H9 (cell line): ENCODE measurements at regions not wholly inside any gene's neighbourhood (a gene's known extent, or its start where the extent isn't known, plus 50 kb on each side); places are given as distances from the start of the nearest gene placed in this dataset.

Experiments used
- DNase-seq: peaks from one replicate; pipeline ENCODE4 v3.0.0-alpha.2; 2017
- H2AFZ ChIP-seq: one replicate; pipeline ENCODE4 v1.6.1; 2013; ENCODE audit warnings: mild to moderate bottlenecking, low read length, control low read depth, moderate library complexity
- H2AK5ac ChIP-seq: 2 replicates; pipeline ENCODE4 v1.6.1; 2013; ENCODE audit warnings: low read length, control low read depth, mixed read lengths; ENCODE audit not compliant: insufficient read length
- H2BK120ac ChIP-seq: one replicate; pipeline ENCODE4 v1.6.1; 2013; ENCODE audit warnings: low read depth, mild to moderate bottlenecking, low read length, control low read depth, inconsistent platforms; ENCODE audit not compliant: poor library complexity, severe bottlenecking
- H2BK12ac ChIP-seq: 2 replicates; pipeline ENCODE4 v1.6.1; 2013; ENCODE audit warnings: low read length, control low read depth, mixed read lengths, low read depth; ENCODE audit not compliant: insufficient read length
- H2BK15ac ChIP-seq: 2 replicates; pipeline ENCODE4 v1.6.1; 2013; ENCODE audit warnings: low read depth, low read length, control low read depth
- H2BK20ac ChIP-seq: one replicate; pipeline ENCODE4 v1.6.1; 2013; ENCODE audit warnings: low read depth, mild to moderate bottlenecking, low read length, control low read depth, inconsistent platforms; ENCODE audit not compliant: poor library complexity, severe bottlenecking
- H2BK5ac ChIP-seq: 2 replicates; pipeline ENCODE4 v1.6.1; 2013; ENCODE audit warnings: low read length, control low read depth, mixed read lengths; ENCODE audit not compliant: insufficient read length
- H3K14ac ChIP-seq: 2 replicates; pipeline ENCODE4 v1.6.1; 2013; ENCODE audit warnings: low read length, control low read depth; ENCODE audit not compliant: insufficient read depth
- H3K18ac ChIP-seq: 2 replicates; pipeline ENCODE4 v1.6.1; 2013; ENCODE audit warnings: low read depth, mild to moderate bottlenecking, mixed read lengths, low read length, control low read depth; ENCODE audit not compliant: insufficient read length
- H3K23ac ChIP-seq: 2 replicates; pipeline ENCODE4 v1.6.1; 2013; ENCODE audit warnings: low read length, control low read depth, mixed read lengths, low read depth; ENCODE audit not compliant: insufficient read length
- H3K23me2 ChIP-seq: 2 replicates; pipeline ENCODE4 v1.6.1; 2013; ENCODE audit warnings: low read depth, mild to moderate bottlenecking, mixed read lengths, low read length, control low read depth; ENCODE audit not compliant: insufficient read length, poor library complexity, severe bottlenecking
- H3K27ac ChIP-seq: 2 replicates; pipeline ENCODE4 v1.5.1; 2013; ENCODE audit warnings: low read length, control low read depth, mixed read lengths, low read depth; ENCODE audit not compliant: insufficient read length
- H3K27me3 ChIP-seq: 2 replicates; pipeline ENCODE4 v1.6.1; 2013; ENCODE audit warnings: low read length, control low read depth, inconsistent platforms; ENCODE audit not compliant: insufficient read depth
- H3K4ac ChIP-seq: 2 replicates; pipeline ENCODE4 v1.6.1; 2013; ENCODE audit warnings: low read depth, mild to moderate bottlenecking, control low read depth, inconsistent platforms, low read length, moderate library complexity
- H3K4me1 ChIP-seq: 2 replicates; pipeline ENCODE4 v1.6.1; 2013; ENCODE audit warnings: low read length, control low read depth, inconsistent platforms; ENCODE audit not compliant: insufficient read depth
- H3K4me2 ChIP-seq: 2 replicates; pipeline ENCODE4 v1.6.1; 2013; ENCODE audit warnings: low read length, control low read depth, mixed read lengths; ENCODE audit not compliant: insufficient read length, insufficient read depth
- H3K56ac ChIP-seq: 2 replicates; pipeline ENCODE4 v1.6.1; 2013; ENCODE audit warnings: low read depth, mild to moderate bottlenecking, mixed read lengths, low read length, control low read depth; ENCODE audit not compliant: insufficient read length
- H3K79me1 ChIP-seq: 2 replicates; pipeline ENCODE4 v1.6.1; 2013; ENCODE audit warnings: low read depth, mild to moderate bottlenecking, moderate library complexity, low read length, control low read depth, inconsistent platforms; ENCODE audit not compliant: insufficient read depth, poor library complexity, severe bottlenecking
- H3K79me2 ChIP-seq: 2 replicates; pipeline ENCODE4 v1.6.1; 2013; ENCODE audit warnings: low read length, control low read depth, inconsistent platforms; ENCODE audit not compliant: insufficient read depth
- H3K9ac ChIP-seq: 2 replicates; pipeline ENCODE4 v1.6.1; 2013; ENCODE audit warnings: low read length, control low read depth, mixed read lengths; ENCODE audit not compliant: insufficient read length; ENCODE audit errors: extremely low read depth
- H3K9me3 ChIP-seq: one replicate; pipeline ENCODE4 v1.6.1; 2013; ENCODE audit warnings: low read depth, low read length, inconsistent platforms; ENCODE audit not compliant: control insufficient read depth
- H3T11ph ChIP-seq: one replicate; pipeline ENCODE4 v1.6.1; 2013; ENCODE audit warnings: mild to moderate bottlenecking, low read length, control low read depth, inconsistent platforms
- H4K20me1 ChIP-seq: one replicate; pipeline ENCODE4 v1.6.1; 2013; ENCODE audit not compliant: control insufficient read depth, insufficient read length, insufficient read depth
- H4K5ac ChIP-seq: 2 replicates; pipeline ENCODE4 v1.6.1; 2013; ENCODE audit warnings: low read depth, mild to moderate bottlenecking, mixed read lengths, low read length, control low read depth; ENCODE audit not compliant: insufficient read length
- H4K8ac ChIP-seq: replicated peaks from 2 replicates; pipeline ENCODE4 v1.6.1; 2013; ENCODE audit warnings: low read length, control low read depth, mixed read lengths, low read depth; ENCODE audit not compliant: insufficient read length
- H4K91ac ChIP-seq: 2 replicates; pipeline ENCODE4 v1.6.1; 2013; ENCODE audit warnings: low read depth, mild to moderate bottlenecking, moderate library complexity, mixed read lengths, low read length, control low read depth; ENCODE audit not compliant: insufficient read length
- H3K27ac Mint-ChIP-seq, 3 experiments: 2 replicates in 2 of 3; 3 replicates in 1 of 3; pipeline ENCODE4 v1.8.0; 2020 to 2021; ENCODE audit warnings: mixed read lengths in 3 of 3, mild to moderate bottlenecking in 1 of 3, moderate library complexity in 1 of 3
- H3K27me3 Mint-ChIP-seq: 2 replicates; pipeline ENCODE4 v1.8.0; 2021; ENCODE audit warnings: low read depth, mild to moderate bottlenecking, moderate library complexity, mixed read lengths
- H3K36me3 Mint-ChIP-seq, 3 experiments: 2 replicates in 2 of 3; 3 replicates in 1 of 3; pipeline ENCODE4 v1.8.0; 2020 to 2021; ENCODE audit warnings: low read depth in 3 of 3, mixed read lengths in 3 of 3; ENCODE audit not compliant: insufficient read depth in 1 of 3
- H3K4me1 Mint-ChIP-seq, 2 experiments: 2 replicates each; pipeline ENCODE4 v1.8.0; 2020; ENCODE audit warnings: mixed read lengths in 2 of 2
- H3K4me3 Mint-ChIP-seq, 2 experiments: 2 replicates in 1 of 2; 3 replicates in 1 of 2; pipeline ENCODE4 v1.8.0; 2020 to 2021; ENCODE audit warnings: mild to moderate bottlenecking in 2 of 2, mixed read lengths in 2 of 2, moderate library complexity in 1 of 2
- H3K9me3 Mint-ChIP-seq, 2 experiments: 2 replicates in 1 of 2; 3 replicates in 1 of 2; pipeline ENCODE4 v1.8.0; 2020; ENCODE audit warnings: mild to moderate bottlenecking in 2 of 2, mixed read lengths in 2 of 2, moderate library complexity in 1 of 2
- WGBS: extraction: QIAGEN DNeasy Blood & Tissue Kit; methylation state at CpG from one replicate; pipeline ENCODE4 v1.1.7; 2013; ENCODE audit warnings: missing lambda C conversion rate, low lambda C conversion rate, mixed read lengths; ENCODE audit not compliant: insufficient read length; ENCODE audit errors: extremely low coverage; 5-methylcytosine and 5-hydroxymethylcytosine counted together
- TF ChIP-seq, protein P1 (sequence below): fragments of 200-600 bp; sonication (generic); conservative IDR thresholded peaks from 3 replicates; pipeline ENCODE4 v1.8.0; 2021; ENCODE audit warnings: antibody characterized with exemption, mild to moderate bottlenecking

GRCh38 chr6:140987364-140988155 lies 1145.2 kb upstream of the GJE1 start:
- Mint-ChIP-seq H3K36me3 (peaks cover 0 to 4% (median 3%) of the 10 kb centered on the region in 3 experiments; a peak in 2 of 7 replicates), H3K27me3 (no peaks in the 10 kb centered on the region; the same call in 1 of the 2 replicates), H3K4me1 (no peaks in the 10 kb centered on the region), H3K9me3 (peaks cover 5 to 6% of the 10 kb centered on the region in 2 experiments; a peak in 3 of 5 replicates), H3K27ac (no peak overlapping the region), H3K4me3 (no peak overlapping the region)
- Histone ChIP-seq H4K20me1 (no peaks in the 10 kb centered on the region), H2BK5ac (no peak overlapping the region), H3K18ac (no peak overlapping the region), H4K91ac (no peak overlapping the region), H2BK120ac (no peak overlapping the region), H2BK12ac (no peak overlapping the region), H4K8ac (no peak overlapping the region), H2AFZ (no peak overlapping the region), H3K4me2 (no peak overlapping the region), H3K79me1 (no peaks in the 10 kb centered on the region), H3K4me1 (no peaks in the 10 kb centered on the region), H3K9ac (no peak overlapping the region), H3K4ac (no peak overlapping the region), H2BK20ac (no peak overlapping the region), H2AK5ac (no peak overlapping the region), H3K23ac (no peak overlapping the region), H3K27ac (no peak overlapping the region), H3K27me3 (no peaks in the 10 kb centered on the region), H3T11ph (no peak overlapping the region), H4K5ac (no peak overlapping the region), H2BK15ac (no peak overlapping the region), H3K14ac (no peak overlapping the region), H3K79me2 (no peaks in the 10 kb centered on the region), H3K9me3 (no peaks in the 10 kb centered on the region), H3K56ac (no peak overlapping the region), H3K23me2 (no peaks in the 10 kb centered on the region)
- 100% methylated on average over 1 of the region's 2 CpGs for WGBS
- TF ChIP-seq, protein P1, sequence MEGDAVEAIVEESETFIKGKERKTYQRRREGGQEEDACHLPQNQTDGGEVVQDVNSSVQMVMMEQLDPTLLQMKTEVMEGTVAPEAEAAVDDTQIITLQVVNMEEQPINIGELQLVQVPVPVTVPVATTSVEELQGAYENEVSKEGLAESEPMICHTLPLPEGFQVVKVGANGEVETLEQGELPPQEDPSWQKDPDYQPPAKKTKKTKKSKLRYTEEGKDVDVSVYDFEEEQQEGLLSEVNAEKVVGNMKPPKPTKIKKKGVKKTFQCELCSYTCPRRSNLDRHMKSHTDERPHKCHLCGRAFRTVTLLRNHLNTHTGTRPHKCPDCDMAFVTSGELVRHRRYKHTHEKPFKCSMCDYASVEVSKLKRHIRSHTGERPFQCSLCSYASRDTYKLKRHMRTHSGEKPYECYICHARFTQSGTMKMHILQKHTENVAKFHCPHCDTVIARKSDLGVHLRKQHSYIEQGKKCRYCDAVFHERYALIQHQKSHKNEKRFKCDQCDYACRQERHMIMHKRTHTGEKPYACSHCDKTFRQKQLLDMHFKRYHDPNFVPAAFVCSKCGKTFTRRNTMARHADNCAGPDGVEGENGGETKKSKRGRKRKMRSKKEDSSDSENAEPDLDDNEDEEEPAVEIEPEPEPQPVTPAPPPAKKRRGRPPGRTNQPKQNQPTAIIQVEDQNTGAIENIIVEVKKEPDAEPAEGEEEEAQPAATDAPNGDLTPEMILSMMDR, result no peak
- no peak for DNase-seq
